Activated CD4-positive, alpha-beta T cell treated with anti-CD3 and anti-CD28 coated beads for 36 hours (primary cell): ENCODE measurements at regions not wholly inside any gene's neighbourhood (a gene's known extent, or its start where the extent isn't known, plus 50 kb on each side); places are given as distances from the start of the nearest gene placed in this dataset.

Experiments used
- ATAC-seq: fragments of 200-7000 bp; cut with Tn5 transposase; one replicate; pipeline ENCODE4 v1.10.0; 2021; ENCODE audit warnings: mild to moderate bottlenecking, moderate library complexity
- CTCF ChIA-PET: fragments of 350-600 bp; sonication (Branson Sonifier 250); formaldehyde crosslinking; loops from one replicate; lab custom pipeline; 2021; ENCODE audit warnings: antibody characterized with exemption; lab: Charles Lee
- POLR2A ChIA-PET: fragments of 350-600 bp; sonication (Branson Sonifier 250); formaldehyde crosslinking; loops from one replicate; lab custom pipeline; 2021; ENCODE audit warnings: antibody characterized with exemption, inconsistent platforms; lab: Charles Lee
- DNase-seq: peaks from one replicate; pipeline ENCODE4 v3.0.0-alpha.2; 2020
- H3K27ac Mint-ChIP-seq: one replicate; pipeline ENCODE4 v1.8.0; 2021; ENCODE audit warnings: mixed read lengths
- H3K27me3 Mint-ChIP-seq: one replicate; pipeline ENCODE4 v1.8.0; 2021; ENCODE audit warnings: mixed read lengths
- H3K36me3 Mint-ChIP-seq: one replicate; pipeline ENCODE4 v1.8.0; 2021; ENCODE audit warnings: low read depth, mixed read lengths
- H3K4me1 Mint-ChIP-seq: one replicate; pipeline ENCODE4 v1.8.0; 2021; ENCODE audit warnings: mixed read lengths
- H3K4me3 Mint-ChIP-seq: one replicate; pipeline ENCODE4 v1.8.0; 2021; ENCODE audit warnings: mild to moderate bottlenecking, moderate library complexity, mixed read lengths
- H3K9me3 Mint-ChIP-seq: one replicate; pipeline ENCODE4 v1.8.0; 2021; ENCODE audit warnings: low read depth, mixed read lengths
- intact Hi-C, 2 experiments: fragments of 100-400 bp; cut with DNase I in 1 of 2; cut with micrococcal nuclease in 1 of 2; formaldehyde crosslinking; loops; one replicate each; pipeline versions ENCODE4 v1.14.2 to v1.15.1; 2022 to 2024; cut with DNase I, micrococcal nuclease

GRCh38 chr17:82998637-82999036, 80.8 kb upstream of the METRNL start:
- Mint-ChIP-seq H3K27ac (no peak overlapping the region), H3K36me3 (peaks cover 37% of the 10 kb centered on the region), H3K9me3 (peaks cover 15% of the 10 kb centered on the region), H3K4me3 (no peak overlapping the region), H3K27me3 (no peaks in the 10 kb centered on the region), H3K4me1 (no peaks in the 10 kb centered on the region)
- DNase-seq, result no peak
- intact Hi-C loops, result no loop called here
- no peak for ATAC-seq
- POLR2A ChIA-PET, result no interaction called here
- CTCF ChIA-PET, result no interaction called here

- H3K27ac Mint-ChIP-seq, result no peak overlapping the region
- DNase-seq, result no peak
- H3K27me3 Mint-ChIP-seq, result no peaks in the 10 kb centered on the region
- CTCF ChIA-PET, result no interaction called here
- no peaks in the 10 kb centered on the region for H3K4me1 Mint-ChIP-seq
- no peak overlapping the region for H3K4me3 Mint-ChIP-seq
- ATAC-seq, result no peak
- intact Hi-C loops, result no loop called here
- peaks cover 8% of the 10 kb centered on the region for H3K9me3 Mint-ChIP-seq
- POLR2A ChIA-PET, result no interaction called here
- H3K36me3 Mint-ChIP-seq, result peaks cover 35% of the 10 kb centered on the region
These were observed 78.7 kb upstream of the METRNL start for GRCh38 chr17:83000738-83001137.

- Mint-ChIP-seq H3K9me3 (peaks cover 8% of the 10 kb centered on the region), H3K4me1 (no peaks in the 10 kb centered on the region), H3K36me3 (peaks cover 33% of the 10 kb centered on the region), H3K27me3 (no peaks in the 10 kb centered on the region), H3K4me3 (no peak overlapping the region), H3K27ac (no peak overlapping the region)
- DNase-seq, result no peak
- ChIA-PET POLR2A (no interaction called here), CTCF (interaction anchor here (0.5 kb wide), 1 partner anchor 36 kb away, joined by 4 read pairs; no protein-coding TSS in a partner anchor)
- ATAC-seq, result no peak
- intact Hi-C loops, result no loop called here
These were observed 77.1 kb upstream of the METRNL start for GRCh38 chr17:83002118-83002805.

- DNase-seq, result no peak
- H3K4me3 Mint-ChIP-seq, result no peak overlapping the region
- no peaks in the 10 kb centered on the region for H3K4me1 Mint-ChIP-seq
- H3K27ac Mint-ChIP-seq, result no peak overlapping the region
- ATAC-seq, result no peak
- intact Hi-C loops, result no loop called here
- H3K9me3 Mint-ChIP-seq, result no peaks in the 10 kb centered on the region
- ChIA-PET POLR2A (interaction anchor here (0.5 kb wide), 1 partner anchor 159 kb away, joined by 3 read pairs; no protein-coding TSS in a partner anchor), CTCF (no interaction called here)
- no peaks in the 10 kb centered on the region for H3K27me3 Mint-ChIP-seq
- H3K36me3 Mint-ChIP-seq, result peaks cover 18% of the 10 kb centered on the region
These were observed 74.5 kb upstream of the METRNL start for GRCh38 chr17:83004791-83005380.

- Mint-ChIP-seq H3K27me3 (no peaks in the 10 kb centered on the region), H3K9me3 (no peaks in the 10 kb centered on the region), H3K27ac (no peak overlapping the region), H3K4me3 (no peak overlapping the region), H3K4me1 (no peaks in the 10 kb centered on the region), H3K36me3 (peaks cover 14% of the 10 kb centered on the region)
- DNase-seq (no peak), ATAC-seq (no peak)
- ChIA-PET POLR2A (no interaction called here), CTCF (no interaction called here)
- intact Hi-C loops, result no loop called here
These were observed 73.8 kb upstream of the METRNL start for GRCh38 chr17:83005639-83006038.

- Mint-ChIP-seq H3K4me3 (no peak overlapping the region), H3K27ac (no peak overlapping the region)
- ATAC-seq, result no peak
These were observed 72.6 kb upstream of the METRNL start for GRCh38 chr17:83006515-83007455.

GRCh38 chr17:83007504-83008185, 71.8 kb upstream of the METRNL start:
- Mint-ChIP-seq H3K4me1 (no peaks in the 10 kb centered on the region), H3K27ac (no peak overlapping the region), H3K4me3 (no peak overlapping the region), H3K9me3 (no peaks in the 10 kb centered on the region), H3K27me3 (no peaks in the 10 kb centered on the region), H3K36me3 (peaks cover 9% of the 10 kb centered on the region)
- intact Hi-C loops, result no loop called here
- DNase-seq, result no peak
- CTCF ChIA-PET, result no interaction called here
- POLR2A ChIA-PET, result no interaction called here
- no peak for ATAC-seq

More at GRCh38 chr17:83006515-83007455, 72.6 kb upstream of the METRNL start:
- Mint-ChIP-seq H3K27me3 (no peaks in the 10 kb centered on the region), H3K36me3 (peaks cover 9% of the 10 kb centered on the region), H3K9me3 (no peaks in the 10 kb centered on the region), H3K4me1 (no peaks in the 10 kb centered on the region)
- CTCF ChIA-PET, result no interaction called here
- intact Hi-C loops, result no loop called here
- POLR2A ChIA-PET, result no interaction called here
- no peak for DNase-seq

- no peaks in the 10 kb centered on the region for H3K27me3 Mint-ChIP-seq
- H3K36me3 Mint-ChIP-seq, result peaks cover 9% of the 10 kb centered on the region
- ATAC-seq (no peak), DNase-seq (no peak)
- no peaks in the 10 kb centered on the region for H3K4me1 Mint-ChIP-seq
- intact Hi-C loops, result no loop called here
- H3K4me3 Mint-ChIP-seq, result no peak overlapping the region
- no peak overlapping the region for H3K27ac Mint-ChIP-seq
- no peaks in the 10 kb centered on the region for H3K9me3 Mint-ChIP-seq
- ChIA-PET CTCF (no interaction called here), POLR2A (no interaction called here)
These were observed 71.3 kb upstream of the METRNL start for GRCh38 chr17:83008186-83008510.

- DNase-seq (no peak), ATAC-seq (no peak)
- intact Hi-C loops, result no loop called here
- H3K4me1 Mint-ChIP-seq, result no peaks in the 10 kb centered on the region
- no peak overlapping the region for H3K27ac Mint-ChIP-seq
- H3K36me3 Mint-ChIP-seq, result peaks cover 9% of the 10 kb centered on the region
- POLR2A ChIA-PET, result no interaction called here
- no peak overlapping the region for H3K4me3 Mint-ChIP-seq
- CTCF ChIA-PET, result no interaction called here
- H3K27me3 Mint-ChIP-seq, result no peaks in the 10 kb centered on the region
- no peaks in the 10 kb centered on the region for H3K9me3 Mint-ChIP-seq
These were observed 70.9 kb upstream of the METRNL start for GRCh38 chr17:83008526-83008925.

- H3K9me3 Mint-ChIP-seq, result no peaks in the 10 kb centered on the region
- no peaks in the 10 kb centered on the region for H3K27me3 Mint-ChIP-seq
- H3K4me3 Mint-ChIP-seq, result no peak overlapping the region
- no peaks in the 10 kb centered on the region for H3K4me1 Mint-ChIP-seq
- no peak for ATAC-seq
- ChIA-PET POLR2A (no interaction called here), CTCF (interaction anchor here (0.6 kb wide), 1 partner anchor 331 kb away, joined by 3 read pairs; no protein-coding TSS in a partner anchor)
- H3K27ac Mint-ChIP-seq, result no peak overlapping the region
- no peak for DNase-seq
- intact Hi-C loops, result no loop called here
- peaks cover 9% of the 10 kb centered on the region for H3K36me3 Mint-ChIP-seq
These were observed 69.8 kb upstream of the METRNL start for GRCh38 chr17:83009414-83010205.
